DMS 273 treated with DMSO at 0.1 percent for 48 hours (cell line): ENCODE measurements at regions not wholly inside any gene's neighbourhood (a gene's known extent, or its start where the extent isn't known, plus 50 kb on each side); places are given as distances from the start of the nearest gene placed in this dataset.
"Not testable (repeated sequence)": the region's sequence is repeated elsewhere in the genome, so short reads cannot be mapped to it uniquely, and the experiment has no call there.

Experiments used
- DNase-seq: peaks from one replicate; lab custom pipeline; 2025; lab: John Stamatoyannopoulos, UW

GRCh38 chr4:164319688-164320087 lies 434.2 kb upstream of the SMIM31 start:
- no peak for DNase-seq

- DNase-seq = no peak
These were observed 433.1 kb upstream of the SMIM31 start for GRCh38 chr4:164320847-164321246.

GRCh38 chr4:164326056-164326455 lies 427.9 kb upstream of the SMIM31 start:
- no peak for DNase-seq

- DNase-seq = no peak
These were observed 416.5 kb upstream of the SMIM31 start for GRCh38 chr4:164337219-164337944.

- DNase-seq = no peak
These were observed 410.4 kb upstream of the SMIM31 start for GRCh38 chr4:164343472-164343976.

GRCh38 chr4:164345756-164346155 lies 408.2 kb upstream of the SMIM31 start:
- DNase-seq = no peak

- no peak for DNase-seq
These were observed 403.9 kb upstream of the SMIM31 start for GRCh38 chr4:164350061-164350460.

- DNase-seq = not testable (repeated sequence)
These were observed 403.2 kb upstream of the SMIM31 start for GRCh38 chr4:164350716-164351115.

- DNase-seq = no peak
These were observed 396.0 kb upstream of the SMIM31 start for GRCh38 chr4:164357957-164358356.

GRCh38 chr4:164358400-164358799 lies 395.5 kb upstream of the SMIM31 start:
- no peak for DNase-seq

GRCh38 chr4:164359881-164360280 lies 394.1 kb upstream of the SMIM31 start:
- no peak for DNase-seq

- DNase-seq = no peak
These were observed 385.0 kb upstream of the SMIM31 start for GRCh38 chr4:164368894-164369293.

GRCh38 chr4:164373021-164373420 lies 380.9 kb upstream of the SMIM31 start:
- no peak for DNase-seq

GRCh38 chr4:164377277-164377676 lies 376.7 kb upstream of the SMIM31 start:
- no peak for DNase-seq

- DNase-seq = no peak
These were observed 375.6 kb upstream of the SMIM31 start for GRCh38 chr4:164378361-164378760.

GRCh38 chr4:164379694-164380093 lies 374.2 kb upstream of the SMIM31 start:
- DNase-seq = no peak

GRCh38 chr4:164381859-164382258 lies 372.1 kb upstream of the SMIM31 start:
- no peak for DNase-seq

GRCh38 chr4:164383058-164383357 lies 370.9 kb upstream of the SMIM31 start:
- no peak for DNase-seq

GRCh38 chr4:164383358-164384220 lies 370.3 kb upstream of the SMIM31 start:
- no peak for DNase-seq

GRCh38 chr4:164384416-164384815 lies 369.5 kb upstream of the SMIM31 start:
- no peak for DNase-seq

- no peak for DNase-seq
These were observed 357.5 kb upstream of the SMIM31 start for GRCh38 chr4:164396439-164396838.

- DNase-seq = no peak
These were observed 351.4 kb upstream of the SMIM31 start for GRCh38 chr4:164402554-164402953.

GRCh38 chr4:164405774-164406173 lies 348.2 kb upstream of the SMIM31 start:
- no peak for DNase-seq
